ENCODE measurements at regions not wholly inside any gene's neighbourhood (a gene's known extent, or its start where the extent isn't known, plus 50 kb on each side); places are given as distances from the start of the nearest gene placed in this dataset.

DNA sequence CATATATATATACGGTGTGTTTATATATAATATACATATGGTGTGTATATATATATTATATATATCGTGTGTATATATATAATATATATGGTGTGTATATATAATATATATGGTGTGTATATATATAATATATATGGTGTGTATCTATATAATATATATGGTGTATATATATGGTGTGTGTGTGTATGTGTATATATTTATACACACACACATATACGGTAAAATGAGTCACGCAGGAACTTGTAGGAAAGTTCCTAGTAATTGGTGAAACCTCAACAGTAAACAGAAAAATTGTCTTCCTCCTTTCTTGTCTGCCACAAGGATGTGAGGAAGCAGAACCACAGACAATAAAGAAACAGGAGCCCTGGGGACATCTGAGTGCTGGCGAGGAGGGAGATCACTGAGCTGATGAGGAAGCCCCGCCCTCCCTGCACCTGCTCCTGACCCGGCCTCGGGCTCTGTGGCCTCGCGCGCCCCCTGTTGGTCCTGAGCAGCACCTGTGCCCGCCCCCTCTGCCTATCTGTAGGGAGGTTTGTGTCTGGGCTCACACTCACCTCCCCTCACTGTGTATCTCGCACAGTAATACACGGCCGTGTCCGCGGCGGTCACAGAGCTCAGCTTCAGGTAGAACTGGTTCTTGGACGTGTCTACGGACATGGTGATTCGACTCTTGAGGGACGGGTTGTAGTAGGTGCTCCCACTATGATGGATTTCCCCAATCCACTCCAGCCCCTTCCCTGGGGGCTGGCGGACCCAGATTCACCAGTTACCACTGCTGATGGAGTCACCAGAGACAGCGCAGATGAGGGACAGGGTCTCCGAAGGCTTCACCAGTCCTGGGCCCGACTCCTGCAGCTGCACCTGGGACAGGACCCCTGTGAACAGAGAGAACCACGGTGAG lies 1079.4 kb downstream of the TMEM121 start (continued):
- TF ChIP-seq, protein P1, sequence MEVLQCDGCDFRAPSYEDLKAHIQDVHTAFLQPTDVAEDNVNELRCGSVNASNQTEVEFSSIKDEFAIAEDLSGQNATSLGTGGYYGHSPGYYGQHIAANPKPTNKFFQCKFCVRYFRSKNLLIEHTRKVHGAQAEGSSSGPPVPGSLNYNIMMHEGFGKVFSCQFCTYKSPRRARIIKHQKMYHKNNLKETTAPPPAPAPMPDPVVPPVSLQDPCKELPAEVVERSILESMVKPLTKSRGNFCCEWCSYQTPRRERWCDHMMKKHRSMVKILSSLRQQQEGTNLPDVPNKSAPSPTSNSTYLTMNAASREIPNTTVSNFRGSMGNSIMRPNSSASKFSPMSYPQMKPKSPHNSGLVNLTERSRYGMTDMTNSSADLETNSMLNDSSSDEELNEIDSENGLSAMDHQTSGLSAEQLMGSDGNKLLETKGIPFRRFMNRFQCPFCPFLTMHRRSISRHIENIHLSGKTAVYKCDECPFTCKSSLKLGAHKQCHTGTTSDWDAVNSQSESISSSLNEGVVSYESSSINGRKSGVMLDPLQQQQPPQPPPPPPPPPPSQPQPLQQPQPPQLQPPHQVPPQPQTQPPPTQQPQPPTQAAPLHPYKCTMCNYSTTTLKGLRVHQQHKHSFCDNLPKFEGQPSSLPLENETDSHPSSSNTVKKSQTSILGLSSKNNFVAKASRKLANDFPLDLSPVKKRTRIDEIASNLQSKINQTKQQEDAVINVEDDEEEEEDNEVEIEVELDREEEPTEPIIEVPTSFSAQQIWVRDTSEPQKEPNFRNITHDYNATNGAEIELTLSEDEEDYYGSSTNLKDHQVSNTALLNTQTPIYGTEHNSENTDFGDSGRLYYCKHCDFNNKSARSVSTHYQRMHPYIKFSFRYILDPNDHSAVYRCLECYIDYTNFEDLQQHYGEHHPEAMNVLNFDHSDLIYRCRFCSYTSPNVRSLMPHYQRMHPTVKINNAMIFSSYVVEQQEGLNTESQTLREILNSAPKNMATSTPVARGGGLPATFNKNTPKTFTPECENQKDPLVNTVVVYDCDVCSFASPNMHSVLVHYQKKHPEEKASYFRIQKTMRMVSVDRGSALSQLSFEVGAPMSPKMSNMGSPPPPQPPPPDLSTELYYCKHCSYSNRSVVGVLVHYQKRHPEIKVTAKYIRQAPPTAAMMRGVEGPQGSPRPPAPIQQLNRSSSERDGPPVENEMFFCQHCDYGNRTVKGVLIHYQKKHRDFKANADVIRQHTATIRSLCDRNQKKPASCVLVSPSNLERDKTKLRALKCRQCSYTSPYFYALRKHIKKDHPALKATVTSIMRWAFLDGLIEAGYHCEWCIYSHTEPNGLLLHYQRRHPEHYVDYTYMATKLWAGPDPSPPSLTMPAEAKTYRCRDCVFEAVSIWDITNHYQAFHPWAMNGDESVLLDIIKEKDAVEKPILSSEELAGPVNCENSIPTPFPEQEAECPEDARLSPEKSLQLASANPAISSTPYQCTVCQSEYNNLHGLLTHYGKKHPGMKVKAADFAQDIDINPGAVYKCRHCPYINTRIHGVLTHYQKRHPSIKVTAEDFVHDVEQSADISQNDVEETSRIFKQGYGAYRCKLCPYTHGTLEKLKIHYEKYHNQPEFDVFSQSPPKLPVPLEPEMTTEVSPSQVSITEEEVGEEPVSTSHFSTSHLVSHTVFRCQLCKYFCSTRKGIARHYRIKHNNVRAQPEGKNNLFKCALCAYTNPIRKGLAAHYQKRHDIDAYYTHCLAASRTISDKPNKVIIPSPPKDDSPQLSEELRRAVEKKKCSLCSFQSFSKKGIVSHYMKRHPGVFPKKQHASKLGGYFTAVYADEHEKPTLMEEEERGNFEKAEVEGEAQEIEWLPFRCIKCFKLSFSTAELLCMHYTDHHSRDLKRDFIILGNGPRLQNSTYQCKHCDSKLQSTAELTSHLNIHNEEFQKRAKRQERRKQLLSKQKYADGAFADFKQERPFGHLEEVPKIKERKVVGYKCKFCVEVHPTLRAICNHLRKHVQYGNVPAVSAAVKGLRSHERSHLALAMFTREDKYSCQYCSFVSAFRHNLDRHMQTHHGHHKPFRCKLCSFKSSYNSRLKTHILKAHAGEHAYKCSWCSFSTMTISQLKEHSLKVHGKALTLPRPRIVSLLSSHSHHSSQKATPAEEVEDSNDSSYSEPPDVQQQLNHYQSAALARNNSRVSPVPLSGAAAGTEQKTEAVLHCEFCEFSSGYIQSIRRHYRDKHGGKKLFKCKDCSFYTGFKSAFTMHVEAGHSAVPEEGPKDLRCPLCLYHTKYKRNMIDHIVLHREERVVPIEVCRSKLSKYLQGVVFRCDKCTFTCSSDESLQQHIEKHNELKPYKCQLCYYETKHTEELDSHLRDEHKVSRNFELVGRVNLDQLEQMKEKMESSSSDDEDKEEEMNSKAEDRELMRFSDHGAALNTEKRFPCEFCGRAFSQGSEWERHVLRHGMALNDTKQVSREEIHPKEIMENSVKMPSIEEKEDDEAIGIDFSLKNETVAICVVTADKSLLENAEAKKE (CRISPR knock-in tag; IDR thresholded peaks at IDR 0.05): no peak
- TF ChIP-seq NANOG (IDR thresholded peaks at IDR 0.05; ENCODE audit: borderline replicate concordance) (no peak), ZNF114 (CRISPR knock-in tag; IDR thresholded peaks at IDR 0.05) (no peak), JUNB (IDR thresholded peaks at IDR 0.05; ENCODE audit: unreplicated experiment) (no peak), EZH2phosphoT487 (IDR thresholded peaks at IDR 0.05; ENCODE audit: unreplicated experiment) (no peak), ZNF331 (CRISPR knock-in tag; IDR thresholded peaks at IDR 0.05; ENCODE audit: low read depth) (no peak), STAT1 (IDR thresholded peaks at IDR 0.05; ENCODE audit: unreplicated experiment) (no peak)
- TF ChIP-seq, protein P2, sequence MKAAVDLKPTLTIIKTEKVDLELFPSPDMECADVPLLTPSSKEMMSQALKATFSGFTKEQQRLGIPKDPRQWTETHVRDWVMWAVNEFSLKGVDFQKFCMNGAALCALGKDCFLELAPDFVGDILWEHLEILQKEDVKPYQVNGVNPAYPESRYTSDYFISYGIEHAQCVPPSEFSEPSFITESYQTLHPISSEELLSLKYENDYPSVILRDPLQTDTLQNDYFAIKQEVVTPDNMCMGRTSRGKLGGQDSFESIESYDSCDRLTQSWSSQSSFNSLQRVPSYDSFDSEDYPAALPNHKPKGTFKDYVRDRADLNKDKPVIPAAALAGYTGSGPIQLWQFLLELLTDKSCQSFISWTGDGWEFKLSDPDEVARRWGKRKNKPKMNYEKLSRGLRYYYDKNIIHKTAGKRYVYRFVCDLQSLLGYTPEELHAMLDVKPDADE (IDR thresholded peaks at IDR 0.05): no peak
- TF ChIP-seq, protein P3, sequence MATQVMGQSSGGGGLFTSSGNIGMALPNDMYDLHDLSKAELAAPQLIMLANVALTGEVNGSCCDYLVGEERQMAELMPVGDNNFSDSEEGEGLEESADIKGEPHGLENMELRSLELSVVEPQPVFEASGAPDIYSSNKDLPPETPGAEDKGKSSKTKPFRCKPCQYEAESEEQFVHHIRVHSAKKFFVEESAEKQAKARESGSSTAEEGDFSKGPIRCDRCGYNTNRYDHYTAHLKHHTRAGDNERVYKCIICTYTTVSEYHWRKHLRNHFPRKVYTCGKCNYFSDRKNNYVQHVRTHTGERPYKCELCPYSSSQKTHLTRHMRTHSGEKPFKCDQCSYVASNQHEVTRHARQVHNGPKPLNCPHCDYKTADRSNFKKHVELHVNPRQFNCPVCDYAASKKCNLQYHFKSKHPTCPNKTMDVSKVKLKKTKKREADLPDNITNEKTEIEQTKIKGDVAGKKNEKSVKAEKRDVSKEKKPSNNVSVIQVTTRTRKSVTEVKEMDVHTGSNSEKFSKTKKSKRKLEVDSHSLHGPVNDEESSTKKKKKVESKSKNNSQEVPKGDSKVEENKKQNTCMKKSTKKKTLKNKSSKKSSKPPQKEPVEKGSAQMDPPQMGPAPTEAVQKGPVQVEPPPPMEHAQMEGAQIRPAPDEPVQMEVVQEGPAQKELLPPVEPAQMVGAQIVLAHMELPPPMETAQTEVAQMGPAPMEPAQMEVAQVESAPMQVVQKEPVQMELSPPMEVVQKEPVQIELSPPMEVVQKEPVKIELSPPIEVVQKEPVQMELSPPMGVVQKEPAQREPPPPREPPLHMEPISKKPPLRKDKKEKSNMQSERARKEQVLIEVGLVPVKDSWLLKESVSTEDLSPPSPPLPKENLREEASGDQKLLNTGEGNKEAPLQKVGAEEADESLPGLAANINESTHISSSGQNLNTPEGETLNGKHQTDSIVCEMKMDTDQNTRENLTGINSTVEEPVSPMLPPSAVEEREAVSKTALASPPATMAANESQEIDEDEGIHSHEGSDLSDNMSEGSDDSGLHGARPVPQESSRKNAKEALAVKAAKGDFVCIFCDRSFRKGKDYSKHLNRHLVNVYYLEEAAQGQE (IDR thresholded peaks at IDR 0.05; ENCODE audit: unreplicated experiment): no peak
